Activated T-helper 1 cell treated with Interleukin-2 at 50 U/mL for 16 hours (primary cell): ENCODE measurements at regions not wholly inside any gene's neighbourhood (a gene's known extent, or its start where the extent isn't known, plus 50 kb on each side); places are given as distances from the start of the nearest gene placed in this dataset.

ENCODE experiments used
- DNase-seq: peaks from one replicate; pipeline ENCODE4 v3.0.0-alpha.2; 2020; ENCODE audit warnings: low read depth

GRCh38 chr2:128437204-128437565 lies 118.5 kb upstream of the HS6ST1 start:
- no peak for DNase-seq

GRCh38 chr2:128438091-128438490 lies 119.4 kb upstream of the HS6ST1 start:
- no peak for DNase-seq

- no peak for DNase-seq
Measured at GRCh38 chr2:128438586-128438985, 119.9 kb upstream of the HS6ST1 start.

GRCh38 chr2:128439031-128439790 lies 120.5 kb upstream of the HS6ST1 start:
- no peak for DNase-seq

GRCh38 chr2:128439791-128440665 lies 121.4 kb upstream of the HS6ST1 start:
- DNase-seq, result no peak

GRCh38 chr2:128440666-128441340 lies 122.1 kb upstream of the HS6ST1 start:
- DNase-seq, result no peak

GRCh38 chr2:128441341-128442052 lies 122.8 kb upstream of the HS6ST1 start:
- DNase-seq, result no peak

GRCh38 chr2:128442053-128442751 lies 123.5 kb upstream of the HS6ST1 start:
- DNase-seq, result no peak

GRCh38 chr2:128442891-128443302 lies 124.2 kb upstream of the HS6ST1 start:
- DNase-seq, result no peak

- no peak for DNase-seq
Measured at GRCh38 chr2:128444121-128444771, 125.6 kb upstream of the HS6ST1 start.

- DNase-seq, result no peak
Measured at GRCh38 chr2:128444816-128445522, 126.3 kb upstream of the HS6ST1 start.

GRCh38 chr2:128445523-128445900 lies 126.8 kb upstream of the HS6ST1 start:
- no peak for DNase-seq

- no peak for DNase-seq
Measured at GRCh38 chr2:128446049-128446873, 127.6 kb upstream of the HS6ST1 start.

- DNase-seq, result no peak
Measured at GRCh38 chr2:128446874-128447537, 128.3 kb upstream of the HS6ST1 start.

GRCh38 chr2:128447538-128447995 lies 128.9 kb upstream of the HS6ST1 start:
- no peak for DNase-seq

GRCh38 chr2:128448331-128449225 lies 129.9 kb upstream of the HS6ST1 start:
- DNase-seq, result no peak

GRCh38 chr2:128449226-128450061 lies 130.8 kb upstream of the HS6ST1 start:
- no peak for DNase-seq
